ENCODE measurements at regions not wholly inside any gene's neighbourhood (a gene's known extent, or its start where the extent isn't known, plus 50 kb on each side); places are given as distances from the start of the nearest gene placed in this dataset.

- TF ChIP-seq SIN3A (IDR thresholded peaks at IDR 0.05; ENCODE audit: borderline replicate concordance, insufficient read depth, low read length), result no peak
Observed at GRCh38 chr16:85477801-85478363, 135.2 kb upstream of the GSE1 start.

- TF ChIP-seq TAF1 (IDR thresholded peaks at IDR 0.05; ENCODE audit: borderline replicate concordance, insufficient read depth, low read length) (no peak), POLR2AphosphoS5 (IDR thresholded peaks at IDR 0.05; ENCODE audit: low read depth, low read length) (no peak), SIN3A (IDR thresholded peaks at IDR 0.05; ENCODE audit: borderline replicate concordance, insufficient read depth, low read length) (no peak)
- TF ChIP-seq, protein P1, sequence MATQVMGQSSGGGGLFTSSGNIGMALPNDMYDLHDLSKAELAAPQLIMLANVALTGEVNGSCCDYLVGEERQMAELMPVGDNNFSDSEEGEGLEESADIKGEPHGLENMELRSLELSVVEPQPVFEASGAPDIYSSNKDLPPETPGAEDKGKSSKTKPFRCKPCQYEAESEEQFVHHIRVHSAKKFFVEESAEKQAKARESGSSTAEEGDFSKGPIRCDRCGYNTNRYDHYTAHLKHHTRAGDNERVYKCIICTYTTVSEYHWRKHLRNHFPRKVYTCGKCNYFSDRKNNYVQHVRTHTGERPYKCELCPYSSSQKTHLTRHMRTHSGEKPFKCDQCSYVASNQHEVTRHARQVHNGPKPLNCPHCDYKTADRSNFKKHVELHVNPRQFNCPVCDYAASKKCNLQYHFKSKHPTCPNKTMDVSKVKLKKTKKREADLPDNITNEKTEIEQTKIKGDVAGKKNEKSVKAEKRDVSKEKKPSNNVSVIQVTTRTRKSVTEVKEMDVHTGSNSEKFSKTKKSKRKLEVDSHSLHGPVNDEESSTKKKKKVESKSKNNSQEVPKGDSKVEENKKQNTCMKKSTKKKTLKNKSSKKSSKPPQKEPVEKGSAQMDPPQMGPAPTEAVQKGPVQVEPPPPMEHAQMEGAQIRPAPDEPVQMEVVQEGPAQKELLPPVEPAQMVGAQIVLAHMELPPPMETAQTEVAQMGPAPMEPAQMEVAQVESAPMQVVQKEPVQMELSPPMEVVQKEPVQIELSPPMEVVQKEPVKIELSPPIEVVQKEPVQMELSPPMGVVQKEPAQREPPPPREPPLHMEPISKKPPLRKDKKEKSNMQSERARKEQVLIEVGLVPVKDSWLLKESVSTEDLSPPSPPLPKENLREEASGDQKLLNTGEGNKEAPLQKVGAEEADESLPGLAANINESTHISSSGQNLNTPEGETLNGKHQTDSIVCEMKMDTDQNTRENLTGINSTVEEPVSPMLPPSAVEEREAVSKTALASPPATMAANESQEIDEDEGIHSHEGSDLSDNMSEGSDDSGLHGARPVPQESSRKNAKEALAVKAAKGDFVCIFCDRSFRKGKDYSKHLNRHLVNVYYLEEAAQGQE (IDR thresholded peaks at IDR 0.05; ENCODE audit: insufficient read depth in 1 of 2, low read depth in 2 of 2, low read length in 2 of 2), result no peak
Observed at GRCh38 chr16:85479972-85480726, 133.0 kb upstream of the GSE1 start.

DNA sequence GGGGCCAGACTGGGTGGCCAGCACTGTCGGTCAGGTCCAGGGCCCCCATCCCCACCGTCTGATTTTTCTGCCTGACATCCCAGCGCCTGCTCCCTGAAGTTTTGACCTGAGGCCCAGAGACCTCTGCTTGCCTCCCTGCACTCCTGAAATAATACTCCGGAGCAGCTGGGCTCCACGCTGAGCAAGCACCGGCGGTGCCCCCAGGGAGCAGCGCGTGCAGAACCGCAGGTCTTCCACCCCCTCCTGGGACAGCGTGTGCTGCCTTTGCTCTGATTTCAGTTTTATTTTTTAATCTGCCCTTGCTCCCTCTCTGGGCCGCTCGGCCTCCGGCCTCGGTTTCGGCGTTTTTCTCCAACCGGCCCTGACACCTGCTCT is 132.4 kb upstream of the GSE1 start:
- no peak for TF ChIP-seq SIN3A (IDR thresholded peaks at IDR 0.05; ENCODE audit: borderline replicate concordance, insufficient read depth, low read length)
- TF ChIP-seq, protein P1 (IDR thresholded peaks at IDR 0.05; ENCODE audit: insufficient read depth in 1 of 2, low read depth in 2 of 2, low read length in 2 of 2), result no peak
- no peak for TF ChIP-seq FOXP2 (optimal IDR thresholded peaks at IDR 0.05; ENCODE audit: borderline replicate concordance, extremely low read depth, extremely low read length, insufficient read depth)
- TF ChIP-seq TAF1 (IDR thresholded peaks at IDR 0.05; ENCODE audit: borderline replicate concordance, insufficient read depth, low read length), result no peak
- TF ChIP-seq POLR2AphosphoS5 (IDR thresholded peaks at IDR 0.05; ENCODE audit: low read depth, low read length), result no peak

GRCh38 chr16:85481206-85481605 is 131.9 kb upstream of the GSE1 start:
- TF ChIP-seq POLR2AphosphoS5 (IDR thresholded peaks at IDR 0.05; ENCODE audit: low read depth, low read length), result no peak
- TF ChIP-seq FOXP2 (optimal IDR thresholded peaks at IDR 0.05; ENCODE audit: borderline replicate concordance, extremely low read depth, extremely low read length, insufficient read depth), result no peak
- no peak for TF ChIP-seq TAF1 (IDR thresholded peaks at IDR 0.05; ENCODE audit: borderline replicate concordance, insufficient read depth, low read length)
- TF ChIP-seq SIN3A (IDR thresholded peaks at IDR 0.05; ENCODE audit: borderline replicate concordance, insufficient read depth, low read length), result no peak
- TF ChIP-seq, protein P1 (IDR thresholded peaks at IDR 0.05; ENCODE audit: insufficient read depth in 1 of 2, low read depth in 2 of 2, low read length in 2 of 2), result no peak

GRCh38 chr16:85481738-85482137 is 131.4 kb upstream of the GSE1 start:
- TF ChIP-seq FOXP2 (optimal IDR thresholded peaks at IDR 0.05; ENCODE audit: borderline replicate concordance, extremely low read depth, extremely low read length, insufficient read depth) (no peak), POLR2AphosphoS5 (IDR thresholded peaks at IDR 0.05; ENCODE audit: low read depth, low read length) (no peak), TAF1 (IDR thresholded peaks at IDR 0.05; ENCODE audit: borderline replicate concordance, insufficient read depth, low read length) (no peak), SIN3A (IDR thresholded peaks at IDR 0.05; ENCODE audit: borderline replicate concordance, insufficient read depth, low read length) (no peak)
- TF ChIP-seq, protein P1 (IDR thresholded peaks at IDR 0.05; ENCODE audit: insufficient read depth in 1 of 2, low read depth in 2 of 2, low read length in 2 of 2), result no peak
